GM18867 (cell line): ENCODE measurements at regions not wholly inside any gene's neighbourhood (a gene's known extent, or its start where the extent isn't known, plus 50 kb on each side); places are given as distances from the start of the nearest gene placed in this dataset.
"Not testable (repeated sequence)": the region's sequence is repeated elsewhere in the genome, so short reads cannot be mapped to it uniquely, and the experiment has no call there.

Experiments
- ATAC-seq: cut with Tn5 transposase; IDR thresholded peaks from one replicate; pipeline ENCODE4 v1.9.1; 2021; ENCODE audit warnings: mild to moderate bottlenecking, moderate library complexity; ENCODE audit not compliant: unreplicated experiment

- not testable (repeated sequence) for ATAC-seq
Observed at GRCh38 chr7:150096213-150096994, 222.6 kb downstream of the ATP6V0E2 start.

DNA sequence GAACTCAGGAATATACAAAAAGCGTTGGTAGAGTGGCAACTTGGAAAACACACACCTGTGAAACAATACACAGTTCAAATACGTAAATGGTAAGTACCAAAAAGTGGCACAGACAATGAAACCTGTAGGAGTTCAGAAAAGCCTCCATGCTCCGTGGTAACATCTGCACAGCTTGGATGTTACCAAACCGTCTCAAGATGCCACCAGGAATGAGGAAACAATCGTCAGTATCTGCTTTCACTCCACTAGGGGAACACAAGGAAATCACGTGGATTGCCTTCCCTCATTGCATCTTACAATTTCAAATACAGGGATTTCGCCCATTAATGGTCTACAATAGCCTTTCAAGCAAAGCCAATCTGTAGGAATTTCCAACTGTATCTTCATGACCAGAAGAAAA is 224.6 kb upstream of the LRRC61 start:
- ATAC-seq, result not testable (repeated sequence)

DNA sequence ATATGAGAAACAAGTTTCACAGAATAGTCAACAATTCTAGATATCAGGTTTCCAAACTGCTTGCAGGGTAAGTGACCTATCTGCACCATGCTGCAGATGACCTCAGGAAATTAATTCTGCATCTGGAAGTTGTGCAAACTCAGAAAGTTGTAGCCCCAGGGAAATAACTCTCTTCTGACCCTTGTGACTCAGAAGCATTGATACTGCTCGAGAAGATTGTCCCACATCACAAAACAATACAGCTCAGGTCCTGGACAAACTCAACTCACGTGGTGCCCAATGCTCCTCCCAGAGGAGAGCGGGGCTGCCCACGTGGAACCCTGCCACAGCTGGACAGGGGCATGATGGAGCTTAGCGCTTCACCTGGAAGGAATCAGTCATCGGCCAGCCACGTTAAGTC is 221.9 kb upstream of the LRRC61 start:
- ATAC-seq, result not testable (repeated sequence)

GRCh38 chr7:150107283-150107682 is 215.9 kb upstream of the LRRC61 start:
- not testable (repeated sequence) for ATAC-seq

- ATAC-seq, result not testable (repeated sequence)
Observed at GRCh38 chr7:150110375-150110820, 212.8 kb upstream of the LRRC61 start.

DNA sequence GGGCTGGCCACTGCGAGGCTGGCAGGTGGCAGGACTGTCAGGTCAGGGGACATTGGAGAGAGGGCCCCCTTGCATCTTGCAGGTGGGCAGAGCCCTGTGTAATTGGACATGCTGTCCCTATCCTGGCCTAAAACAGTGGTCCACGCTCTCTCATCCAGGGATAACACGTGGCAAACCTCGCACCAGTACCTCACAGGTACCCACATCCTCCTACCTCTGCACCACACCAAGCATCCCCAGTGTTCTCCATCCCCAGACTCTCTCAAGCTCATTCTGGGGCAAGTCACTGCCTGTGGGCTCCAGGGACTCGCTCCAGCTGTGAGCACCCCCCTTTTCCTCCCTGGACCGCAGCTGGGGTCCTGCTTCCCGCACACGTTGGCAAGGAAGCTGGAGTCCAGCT is 212.3 kb upstream of the LRRC61 start:
- ATAC-seq, result not testable (repeated sequence)

DNA sequence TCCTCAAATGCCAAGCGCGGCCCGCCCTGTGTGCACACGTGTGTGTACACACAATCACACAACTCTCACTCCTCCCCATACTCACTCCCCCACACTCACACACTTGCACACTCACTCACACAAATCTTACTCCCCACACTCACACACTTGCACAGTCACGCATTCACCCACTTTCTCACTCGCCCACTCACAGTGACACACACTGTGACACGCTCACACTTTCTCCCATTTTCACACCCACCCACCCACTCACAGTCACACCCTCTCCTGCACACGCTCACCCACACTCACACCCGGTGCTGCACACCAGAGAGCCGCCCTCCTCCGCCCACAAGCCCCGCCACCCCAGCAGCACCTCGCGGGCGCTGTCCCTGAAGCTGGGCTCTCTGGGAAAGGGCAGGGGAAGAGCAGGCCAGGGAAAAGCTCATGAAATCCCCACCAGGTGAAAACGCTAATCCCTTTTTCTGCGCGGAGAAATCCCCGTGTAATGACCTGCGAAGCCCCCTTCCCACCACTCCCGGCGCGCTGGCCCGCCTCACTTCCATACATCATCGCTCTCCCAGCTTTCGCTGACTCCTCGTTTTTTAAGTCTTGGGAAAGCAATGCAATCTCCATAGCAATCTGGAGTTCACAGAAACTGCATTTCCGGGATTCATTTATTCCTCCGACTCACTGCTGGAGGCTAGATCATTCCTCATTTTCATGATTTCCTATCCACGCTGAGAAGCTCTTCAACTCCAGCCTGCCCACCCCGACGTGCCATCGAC is 211.6 kb upstream of the LRRC61 start:
- not testable (repeated sequence) for ATAC-seq

GRCh38 chr7:150113301-150113700 is 209.9 kb upstream of the LRRC61 start:
- not testable (repeated sequence) for ATAC-seq

DNA sequence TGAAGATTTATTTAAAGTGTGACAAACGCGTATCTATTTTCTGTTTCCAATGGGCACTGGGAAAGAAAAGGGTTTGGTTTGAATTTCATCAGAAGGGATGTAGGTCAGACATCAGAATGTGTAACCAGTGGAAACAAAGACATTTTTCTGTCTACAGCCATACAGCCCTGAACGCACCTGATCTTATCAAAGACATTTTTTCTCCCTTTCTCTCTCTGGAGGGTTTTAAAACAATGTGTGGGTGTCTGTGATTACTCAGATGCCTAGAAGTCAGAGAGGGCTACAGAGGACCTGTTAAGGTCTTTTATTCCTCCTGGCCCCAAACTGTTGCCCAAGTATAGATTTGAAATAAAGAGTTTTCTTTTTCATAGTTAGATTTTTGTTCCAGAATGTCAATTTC is 208.6 kb upstream of the LRRC61 start:
- ATAC-seq, result not testable (repeated sequence)

- ATAC-seq, result not testable (repeated sequence)
Observed at GRCh38 chr7:150119966-150120365, 203.2 kb upstream of the LRRC61 start.

GRCh38 chr7:150125831-150126230 is 197.3 kb upstream of the LRRC61 start:
- ATAC-seq, result not testable (repeated sequence)

- not testable (repeated sequence) for ATAC-seq
Observed at GRCh38 chr7:150134451-150134850, 188.7 kb upstream of the LRRC61 start.

GRCh38 chr7:150135620-150136190 is 187.4 kb upstream of the LRRC61 start:
- not testable (repeated sequence) for ATAC-seq

- not testable (repeated sequence) for ATAC-seq
Observed at GRCh38 chr7:150139840-150140239, 183.3 kb upstream of the LRRC61 start.

DNA sequence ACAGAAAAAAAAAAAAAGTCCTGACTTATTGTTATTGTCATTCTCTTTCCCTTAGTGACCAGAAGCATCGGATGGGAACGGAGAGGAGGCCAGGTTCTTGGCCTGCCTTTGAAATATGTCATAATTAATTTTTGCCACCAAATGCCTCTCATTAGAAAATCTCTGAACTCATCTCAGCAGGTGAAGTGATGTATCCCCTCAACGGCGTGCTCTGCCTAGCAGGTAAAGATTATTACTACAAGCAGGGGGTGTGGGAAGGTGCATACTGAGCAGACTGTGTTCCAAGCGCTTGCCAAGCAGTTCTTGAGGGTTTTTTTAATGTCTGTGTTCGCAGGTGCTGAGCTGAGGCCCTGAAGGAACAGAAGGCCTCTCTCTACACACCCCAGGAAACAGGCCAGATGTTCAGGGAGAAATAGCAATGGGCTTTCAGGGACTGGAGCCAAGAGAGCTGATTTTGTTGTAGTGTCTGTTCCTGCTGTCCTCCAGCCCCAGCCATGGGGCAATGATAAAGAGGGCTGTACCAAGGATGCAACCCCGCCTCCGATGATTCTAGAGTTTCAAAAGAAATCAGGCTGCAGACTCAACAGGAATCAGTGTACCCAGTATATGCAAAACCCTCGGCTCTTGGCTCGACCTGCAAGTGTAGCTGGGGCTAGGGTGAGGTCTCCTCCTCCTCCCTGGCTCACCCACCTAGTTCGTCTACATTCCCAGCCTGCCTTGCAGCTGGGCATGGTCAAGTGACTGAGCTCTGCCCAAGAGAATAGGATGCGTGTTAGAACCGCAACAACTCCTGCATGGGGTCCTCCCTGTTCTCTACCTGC is 181.4 kb upstream of the LRRC61 start:
- not testable (repeated sequence) for ATAC-seq

- ATAC-seq, result not testable (repeated sequence)
Observed at GRCh38 chr7:150146124-150146523, 177.0 kb upstream of the LRRC61 start.

- ATAC-seq, result not testable (repeated sequence)
Observed at GRCh38 chr7:150147524-150147923, 175.6 kb upstream of the LRRC61 start.

DNA sequence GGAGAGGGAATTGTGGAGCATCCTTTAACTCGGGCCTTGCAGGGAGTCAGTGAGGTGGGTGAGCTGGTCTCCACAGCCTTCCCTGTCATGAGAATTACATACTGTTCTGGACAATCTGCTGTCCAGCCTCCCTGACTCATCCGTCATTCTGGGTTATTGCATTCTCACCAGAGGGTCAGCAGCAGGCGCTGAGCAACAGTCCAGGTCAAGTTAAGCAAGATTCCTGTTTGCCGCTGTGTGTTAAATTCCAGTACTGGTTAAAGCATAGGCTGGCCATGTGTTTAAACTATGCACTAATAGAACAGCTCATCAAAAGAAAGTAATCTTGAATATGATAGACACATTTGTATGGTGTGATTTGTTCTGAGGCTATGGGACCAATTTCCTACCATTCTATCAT is 167.1 kb upstream of the LRRC61 start:
- not testable (repeated sequence) for ATAC-seq

DNA sequence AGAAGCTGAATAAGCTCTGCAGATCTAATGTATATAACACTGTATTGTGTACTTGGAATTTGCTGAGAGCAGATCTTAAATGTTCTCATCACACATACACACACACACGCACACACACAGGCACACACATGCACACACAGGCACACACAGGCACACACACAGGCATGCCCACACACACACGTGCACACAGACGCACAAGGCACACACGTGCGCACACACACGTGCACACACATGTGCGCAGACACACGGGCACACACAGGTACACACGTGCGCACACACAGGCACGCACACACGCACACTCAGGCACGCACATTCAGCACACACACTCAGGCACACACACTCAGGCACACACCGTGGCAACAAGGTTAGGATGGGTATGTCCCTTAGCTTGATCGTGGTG is 164.5 kb upstream of the LRRC61 start:
- ATAC-seq, result not testable (repeated sequence)

GRCh38 chr7:150169515-150169914 is 153.6 kb upstream of the LRRC61 start:
- ATAC-seq, result not testable (repeated sequence)
